IgD-negative memory B cell (primary cell): ENCODE measurements at regions not wholly inside any gene's neighbourhood (a gene's known extent, or its start where the extent isn't known, plus 50 kb on each side); places are given as distances from the start of the nearest gene placed in this dataset.

ENCODE experiments used
- H3K27ac Mint-ChIP-seq, 3 donors: one replicate each; pipeline ENCODE4 v1.8.0; 2020 to 2022; ENCODE audit warnings: mild to moderate bottlenecking in 3 of 3, mixed read lengths in 3 of 3, moderate library complexity in 1 of 3
- H3K27me3 Mint-ChIP-seq: one replicate; pipeline ENCODE4 v1.8.0; 2021; ENCODE audit warnings: mixed read lengths
- H3K36me3 Mint-ChIP-seq: one replicate; pipeline ENCODE4 v1.8.0; 2020; ENCODE audit warnings: mild to moderate bottlenecking, mixed read lengths
- H3K4me1 Mint-ChIP-seq, 3 donors: one replicate each; pipeline ENCODE4 v1.8.0; 2020 to 2022; ENCODE audit warnings: mixed read lengths in 3 of 3, mild to moderate bottlenecking in 1 of 3
- H3K4me3 Mint-ChIP-seq, 4 donors: one replicate each; pipeline ENCODE4 v1.8.0; 2020 to 2022; ENCODE audit warnings: mild to moderate bottlenecking in 4 of 4, mixed read lengths in 4 of 4, moderate library complexity in 3 of 4
- H3K9me3 Mint-ChIP-seq, 3 donors: one replicate each; pipeline ENCODE4 v1.8.0; 2020 to 2021; ENCODE audit warnings: mixed read lengths in 3 of 3, mild to moderate bottlenecking in 1 of 3

GRCh38 chr2:239530749-239531316 is 130.0 kb upstream of the HDAC4 start:
- H3K9me3 Mint-ChIP-seq: peaks cover 0 to 7% (median 6%) of the 10 kb centered on the region in 3 donors
- H3K36me3 Mint-ChIP-seq: no peaks in the 10 kb centered on the region
- H3K4me1 Mint-ChIP-seq: peaks cover 0 to 5% (median 0%) of the 10 kb centered on the region in 3 donors
- H3K4me3 Mint-ChIP-seq: no peak overlapping the region
- no peak overlapping the region for H3K27ac Mint-ChIP-seq
- peaks cover 4% of the 10 kb centered on the region for H3K27me3 Mint-ChIP-seq

DNA sequence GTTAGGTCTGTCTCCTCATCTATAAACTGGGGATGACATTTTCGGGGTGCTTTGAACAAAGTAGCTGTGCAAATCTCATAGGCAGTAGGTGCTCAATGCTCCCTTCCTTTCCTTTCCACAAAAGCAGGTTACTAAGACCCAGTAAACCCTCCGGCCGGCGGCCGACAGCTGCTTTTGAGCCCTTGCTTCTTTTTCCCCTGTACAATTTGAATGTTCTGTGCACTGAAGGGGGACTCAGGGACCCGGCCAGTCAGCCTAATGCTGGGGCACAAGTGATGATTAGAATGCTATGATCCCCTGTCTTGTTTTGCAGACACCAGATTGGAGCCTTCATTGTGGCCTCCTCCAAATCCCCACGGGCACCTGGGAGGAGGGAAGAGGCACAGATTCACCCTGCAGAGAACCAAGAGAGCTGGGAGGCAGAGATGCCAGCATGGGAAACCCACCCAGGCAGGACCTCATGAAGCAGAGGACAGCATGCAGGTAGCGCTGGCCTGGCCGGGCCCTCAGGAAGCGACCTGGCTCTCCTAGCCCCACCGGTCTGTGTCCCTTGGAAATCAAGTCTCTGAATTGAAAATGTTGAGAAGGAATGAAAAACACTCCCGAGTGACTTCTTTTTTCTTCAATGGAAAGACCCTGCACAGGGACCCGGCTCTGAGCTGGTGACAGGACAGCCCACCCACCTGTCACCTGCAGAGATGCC is 128.6 kb upstream of the HDAC4 start:
- Mint-ChIP-seq H3K36me3 (no peaks in the 10 kb centered on the region), H3K27me3 (peaks cover 6% of the 10 kb centered on the region), H3K27ac (no peak overlapping the region), H3K9me3 (peaks cover 0 to 6% (median 3%) of the 10 kb centered on the region in 3 donors), H3K4me1 (peaks cover 0 to 4% (median 0%) of the 10 kb centered on the region in 3 donors), H3K4me3 (no peak overlapping the region)

GRCh38 chr2:239528883-239529282 is 128.1 kb upstream of the HDAC4 start:
- Mint-ChIP-seq H3K27me3 (peaks cover 5% of the 10 kb centered on the region), H3K27ac (no peak overlapping the region), H3K4me3 (no peak overlapping the region), H3K4me1 (peaks cover 0 to under 1% (median 0%) of the 10 kb centered on the region in 3 donors), H3K36me3 (no peaks in the 10 kb centered on the region), H3K9me3 (peaks cover 0 to 4% (median 3%) of the 10 kb centered on the region in 3 donors)

GRCh38 chr2:239528146-239528545 is 127.3 kb upstream of the HDAC4 start:
- Mint-ChIP-seq H3K9me3 (peaks cover 0 to 4% (median 3%) of the 10 kb centered on the region in 3 donors), H3K4me3 (peak overlapping the region in 1 of 4 donors; percentile 45), H3K36me3 (no peaks in the 10 kb centered on the region), H3K27me3 (peaks cover 4% of the 10 kb centered on the region), H3K4me1 (no peaks in the 10 kb centered on the region), H3K27ac (no peak overlapping the region)

- Mint-ChIP-seq H3K4me3 (peak overlapping the region in 1 of 4 donors; percentile 47), H3K4me1 (no peaks in the 10 kb centered on the region), H3K9me3 (peaks cover 0 to 4% (median 3%) of the 10 kb centered on the region in 3 donors), H3K27ac (no peak overlapping the region), H3K27me3 (peaks cover 6% of the 10 kb centered on the region), H3K36me3 (no peaks in the 10 kb centered on the region)
Measured at GRCh38 chr2:239526666-239527415, 126.0 kb upstream of the HDAC4 start.

DNA sequence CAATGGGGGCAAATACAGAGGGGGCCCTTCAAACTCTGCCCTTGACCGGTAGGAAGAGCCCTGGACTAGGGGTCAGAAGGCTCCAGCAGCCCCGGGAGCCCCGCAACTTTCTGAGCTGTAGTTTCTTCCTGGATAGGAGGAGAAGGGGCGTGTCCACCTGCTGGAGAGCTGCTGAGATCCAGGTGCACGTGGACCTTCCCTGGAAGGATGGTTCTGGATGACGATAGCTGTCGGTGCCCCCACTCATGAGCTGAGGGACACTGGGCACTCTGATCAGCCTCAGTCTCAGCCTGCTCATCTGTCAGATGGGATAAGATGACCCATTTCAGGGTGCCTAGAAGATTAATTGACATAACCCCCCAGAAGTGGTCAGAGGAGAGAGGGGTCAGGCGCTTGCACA is 125.2 kb upstream of the HDAC4 start:
- peaks cover 6% of the 10 kb centered on the region for H3K27me3 Mint-ChIP-seq
- H3K4me3 Mint-ChIP-seq: no peak overlapping the region
- no peak overlapping the region for H3K27ac Mint-ChIP-seq
- no peaks in the 10 kb centered on the region for H3K36me3 Mint-ChIP-seq
- H3K9me3 Mint-ChIP-seq: peaks cover 0 to 3% (median 3%) of the 10 kb centered on the region in 3 donors
- H3K4me1 Mint-ChIP-seq: no peaks in the 10 kb centered on the region

GRCh38 chr2:239523954-239524330 is 123.1 kb upstream of the HDAC4 start:
- H3K9me3 Mint-ChIP-seq: no peaks in the 10 kb centered on the region
- no peaks in the 10 kb centered on the region for H3K4me1 Mint-ChIP-seq
- no peak overlapping the region for H3K4me3 Mint-ChIP-seq
- H3K36me3 Mint-ChIP-seq: no peaks in the 10 kb centered on the region
- peaks cover 6% of the 10 kb centered on the region for H3K27me3 Mint-ChIP-seq
- H3K27ac Mint-ChIP-seq: no peak overlapping the region

- H3K9me3 Mint-ChIP-seq: no peaks in the 10 kb centered on the region
- H3K4me3 Mint-ChIP-seq: no peak overlapping the region
- H3K36me3 Mint-ChIP-seq: no peaks in the 10 kb centered on the region
- no peaks in the 10 kb centered on the region for H3K4me1 Mint-ChIP-seq
- H3K27me3 Mint-ChIP-seq: peaks cover 6% of the 10 kb centered on the region
- H3K27ac Mint-ChIP-seq: no peak overlapping the region
Measured at GRCh38 chr2:239523147-239523953, 122.5 kb upstream of the HDAC4 start.

DNA sequence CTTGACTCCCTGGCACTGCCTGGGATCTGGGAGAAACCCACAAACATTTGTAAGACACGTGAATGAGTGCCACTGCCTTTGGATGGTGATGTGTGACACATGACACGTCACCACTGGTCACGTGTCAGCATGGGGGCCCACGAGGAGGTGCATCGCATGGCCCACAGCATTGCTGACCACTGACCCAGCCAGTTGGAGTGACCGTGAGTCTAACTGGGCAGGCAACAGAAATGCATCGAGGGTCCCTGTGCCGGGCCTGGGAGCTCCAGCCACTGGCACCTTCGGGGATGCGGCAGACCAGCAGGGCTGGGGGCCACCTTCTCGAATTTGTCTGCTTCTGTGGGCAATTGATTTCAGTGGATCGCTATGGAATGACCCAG is 121.9 kb upstream of the HDAC4 start:
- Mint-ChIP-seq H3K27ac (peak overlapping the region in 1 of 3 donors; percentile 11), H3K4me3 (no peak overlapping the region), H3K36me3 (no peaks in the 10 kb centered on the region), H3K27me3 (peaks cover 6% of the 10 kb centered on the region), H3K4me1 (no peaks in the 10 kb centered on the region), H3K9me3 (no peaks in the 10 kb centered on the region)

DNA sequence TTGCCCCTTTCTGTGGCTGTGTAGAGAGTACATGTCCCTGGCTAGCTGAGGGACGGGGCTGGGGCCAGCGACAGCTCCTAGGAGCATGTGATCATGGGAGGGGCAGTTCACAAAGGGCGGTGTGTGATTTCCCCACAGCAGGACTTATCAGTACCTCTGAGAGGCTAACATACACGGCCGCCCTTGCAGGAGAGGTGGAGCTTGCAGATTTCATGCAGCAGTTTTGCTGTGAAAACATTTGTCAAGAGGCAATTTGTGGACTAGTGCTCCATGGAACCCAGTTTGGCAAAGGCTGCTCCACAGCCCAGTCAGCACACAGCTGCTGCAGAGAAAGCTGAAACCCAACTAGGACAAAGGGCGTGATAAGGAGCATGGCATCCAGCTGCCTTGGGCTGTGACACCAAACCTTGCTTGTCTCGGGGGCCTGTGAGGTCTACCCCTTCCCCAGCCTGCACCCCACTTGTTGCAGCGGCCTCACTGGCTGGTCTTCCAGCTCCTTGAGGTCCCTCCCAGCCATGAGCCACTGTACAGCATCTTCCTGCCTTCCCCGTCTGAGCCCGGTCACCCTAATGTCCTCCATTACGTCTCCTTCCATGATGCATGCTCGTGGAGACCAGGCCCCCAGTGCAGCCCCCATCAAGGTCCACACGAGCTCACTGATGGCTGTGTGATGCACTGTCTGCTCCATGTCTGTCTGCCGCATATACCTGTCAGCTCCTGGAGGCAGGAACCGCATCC is 121.4 kb upstream of the HDAC4 start:
- no peaks in the 10 kb centered on the region for H3K36me3 Mint-ChIP-seq
- H3K4me1 Mint-ChIP-seq: no peaks in the 10 kb centered on the region
- no peaks in the 10 kb centered on the region for H3K9me3 Mint-ChIP-seq
- peaks cover 6% of the 10 kb centered on the region for H3K27me3 Mint-ChIP-seq
- peak overlapping the region in 1 of 3 donors; percentile 11 for H3K27ac Mint-ChIP-seq
- no peak overlapping the region for H3K4me3 Mint-ChIP-seq

- H3K27ac Mint-ChIP-seq: no peak overlapping the region
- H3K36me3 Mint-ChIP-seq: no peaks in the 10 kb centered on the region
- H3K4me1 Mint-ChIP-seq: no peaks in the 10 kb centered on the region
- no peak overlapping the region for H3K4me3 Mint-ChIP-seq
- peaks cover 7% of the 10 kb centered on the region for H3K27me3 Mint-ChIP-seq
- no peaks in the 10 kb centered on the region for H3K9me3 Mint-ChIP-seq
Measured at GRCh38 chr2:239521518-239521815, 120.6 kb upstream of the HDAC4 start.

- Mint-ChIP-seq H3K9me3 (no peaks in the 10 kb centered on the region), H3K27ac (no peak overlapping the region), H3K4me3 (no peak overlapping the region), H3K36me3 (no peaks in the 10 kb centered on the region), H3K4me1 (no peaks in the 10 kb centered on the region), H3K27me3 (peaks cover 7% of the 10 kb centered on the region)
Measured at GRCh38 chr2:239520811-239521517, 120.1 kb upstream of the HDAC4 start.

DNA sequence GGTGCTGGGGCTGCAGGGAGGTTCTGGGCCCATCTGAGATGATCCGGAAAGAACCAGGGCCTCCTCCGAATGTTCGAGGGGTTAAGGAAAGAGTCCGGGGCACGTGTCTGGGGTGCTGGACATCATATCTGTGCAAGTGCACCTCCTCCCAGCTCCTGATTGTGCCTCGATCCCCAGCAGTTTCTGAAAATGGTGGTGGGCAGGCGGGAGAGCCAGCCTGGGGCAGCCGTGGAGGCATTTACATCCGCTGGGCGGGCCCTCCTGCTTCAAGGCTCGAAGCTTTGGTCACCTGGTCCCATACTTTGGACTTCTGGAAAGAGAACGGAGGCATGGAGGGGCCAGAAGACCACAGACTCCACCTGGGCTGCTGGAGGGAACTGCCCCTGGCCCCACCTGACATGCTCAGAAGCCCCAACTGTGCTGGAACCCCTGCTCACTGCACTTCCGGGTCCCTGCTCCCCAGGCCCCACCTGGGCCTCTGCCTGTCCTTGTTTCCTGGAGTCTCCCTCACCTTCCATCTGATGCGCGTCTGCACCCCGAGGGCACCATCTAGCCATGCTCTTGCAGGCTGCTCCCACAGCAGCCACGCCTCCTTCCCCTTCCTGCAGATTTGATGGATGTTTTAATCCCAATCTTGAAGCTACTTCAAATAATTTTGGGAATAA is 119.2 kb upstream of the HDAC4 start:
- Mint-ChIP-seq H3K4me3 (no peak overlapping the region), H3K4me1 (no peaks in the 10 kb centered on the region), H3K36me3 (no peaks in the 10 kb centered on the region), H3K27me3 (peaks cover 9% of the 10 kb centered on the region), H3K27ac (no peak overlapping the region), H3K9me3 (no peaks in the 10 kb centered on the region)
